Muscle layer of colon (tissue), 2 donors: ENCODE measurements at regions not wholly inside any gene's neighbourhood (a gene's known extent, or its start where the extent isn't known, plus 50 kb on each side); places are given as distances from the start of the nearest gene placed in this dataset.

ENCODE experiments used
- H3K27ac ChIP-seq: one replicate; pipeline ENCODE4 v1.7.0; 2013; ENCODE audit warnings: low read depth, mild to moderate bottlenecking, low read length, moderate library complexity
- H3K27me3 ChIP-seq, 2 donors: one replicate each; pipeline ENCODE4 v1.7.0; 2013; ENCODE audit warnings: low read length in 2 of 2, mild to moderate bottlenecking in 2 of 2; ENCODE audit not compliant: insufficient read depth in 2 of 2, control insufficient read depth in 1 of 2
- H3K36me3 ChIP-seq: one replicate; pipeline ENCODE4 v1.7.0; 2013; ENCODE audit warnings: mild to moderate bottlenecking, low read length; ENCODE audit not compliant: insufficient read depth
- H3K4me1 ChIP-seq: one replicate; pipeline ENCODE4 v1.7.0; 2013; ENCODE audit warnings: mild to moderate bottlenecking, low read length; ENCODE audit not compliant: insufficient read depth
- H3K4me3 ChIP-seq, 2 donors: one replicate each; pipeline ENCODE4 v1.7.0; 2013; ENCODE audit warnings: low read length in 2 of 2, low read depth in 1 of 2, mild to moderate bottlenecking in 1 of 2, moderate library complexity in 1 of 2
- H3K9ac ChIP-seq: one replicate; pipeline ENCODE4 v1.7.0; 2013; ENCODE audit warnings: low read length
- H3K9me3 ChIP-seq: one replicate; pipeline ENCODE4 v1.7.0; 2013; ENCODE audit warnings: mild to moderate bottlenecking, low read length
- donor health status: abdominal sarcoma.
- donor health status: Adenocarcinoma of cecum.

GRCh38 chr4:180398564-180398963, 1844.6 kb upstream of the TENM3 start:
- H3K4me1 ChIP-seq, result no peaks in the 10 kb centered on the region
- no peaks in the 10 kb centered on the region for H3K9me3 ChIP-seq
- H3K4me3 ChIP-seq, result no peak overlapping the region
- H3K27me3 ChIP-seq, result no peaks in the 10 kb centered on the region
- no peak overlapping the region for H3K9ac ChIP-seq
- no peak overlapping the region for H3K27ac ChIP-seq
- no peaks in the 10 kb centered on the region for H3K36me3 ChIP-seq

- Histone ChIP-seq H3K27me3 (no peaks in the 10 kb centered on the region), H3K36me3 (no peaks in the 10 kb centered on the region), H3K9me3 (no peaks in the 10 kb centered on the region), H3K9ac (no peak overlapping the region), H3K4me3 (no peak overlapping the region), H3K4me1 (no peaks in the 10 kb centered on the region), H3K27ac (no peak overlapping the region)
These were observed 1835.8 kb upstream of the TENM3 start for GRCh38 chr4:180407275-180407885.

DNA sequence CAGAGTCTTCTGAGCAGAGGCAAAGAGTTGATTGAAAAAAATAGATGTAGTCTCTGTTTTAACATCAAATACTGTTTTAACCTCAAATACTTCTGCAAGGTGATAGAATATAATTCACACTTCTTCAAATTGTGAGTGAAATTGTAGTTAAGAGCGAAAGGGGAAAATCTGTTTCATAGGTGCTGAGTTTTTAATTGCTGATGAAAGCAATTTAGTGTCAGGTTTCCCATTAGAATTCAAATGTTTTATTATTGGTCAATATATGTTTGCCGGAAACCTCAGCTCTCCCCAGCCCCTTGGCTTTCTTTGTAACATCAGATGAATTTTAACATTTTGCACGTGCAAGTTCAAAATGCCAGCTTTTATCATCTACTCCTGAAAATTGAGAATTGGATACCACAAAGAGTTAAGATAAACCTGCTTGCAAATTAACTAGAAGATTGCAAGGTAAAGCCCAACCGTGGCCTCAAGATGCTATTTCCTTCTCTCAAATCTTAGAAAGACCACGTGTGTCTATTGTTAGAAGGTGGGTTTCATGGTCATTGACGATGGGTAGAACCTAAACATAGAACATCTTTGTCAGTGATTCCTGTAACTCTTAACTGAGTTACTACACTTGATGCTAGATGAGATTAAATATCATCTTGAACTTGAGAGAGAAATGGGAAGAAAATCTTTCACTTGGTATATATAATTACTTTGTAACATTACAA, 1824.2 kb upstream of the TENM3 start:
- Histone ChIP-seq H3K9me3 (no peaks in the 10 kb centered on the region), H3K4me3 (no peak overlapping the region), H3K36me3 (no peaks in the 10 kb centered on the region), H3K27ac (no peak overlapping the region), H3K4me1 (no peaks in the 10 kb centered on the region), H3K9ac (no peak overlapping the region), H3K27me3 (no peaks in the 10 kb centered on the region)

DNA sequence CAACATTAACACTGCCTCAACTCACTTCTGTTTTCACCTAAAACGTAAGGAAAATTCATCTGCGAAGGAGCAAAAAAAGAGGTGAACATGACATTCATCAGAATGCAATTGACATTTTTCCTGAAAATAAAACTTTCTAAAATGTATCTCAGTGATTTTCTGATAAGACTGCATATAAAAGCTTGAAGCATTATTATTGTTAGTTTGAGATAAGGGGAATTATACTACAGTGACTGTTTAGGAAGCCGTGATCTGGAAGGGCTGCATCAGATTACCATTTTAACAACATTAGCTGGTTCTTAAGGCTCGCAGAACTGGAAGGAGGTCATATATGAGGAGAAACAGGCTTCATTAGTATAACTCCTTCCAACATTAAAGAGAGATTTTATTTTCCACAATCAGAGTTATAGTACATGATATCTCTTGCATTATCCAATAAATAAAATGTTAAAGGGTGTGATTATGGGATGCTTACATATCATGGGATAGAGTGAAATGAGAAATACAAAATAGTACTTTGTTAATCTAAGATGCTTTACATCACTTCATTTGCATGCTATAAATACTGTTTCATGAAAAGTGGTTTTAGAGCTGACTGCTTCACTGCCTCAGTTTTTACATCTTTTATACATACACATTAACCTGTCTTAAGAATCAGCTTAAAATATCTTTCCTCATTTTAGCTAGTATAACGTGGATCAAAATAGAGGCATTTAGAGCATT, 1820.1 kb upstream of the TENM3 start:
- no peak overlapping the region for H3K27ac ChIP-seq
- H3K27me3 ChIP-seq, result no peaks in the 10 kb centered on the region
- no peak overlapping the region for H3K9ac ChIP-seq
- H3K4me1 ChIP-seq, result no peaks in the 10 kb centered on the region
- H3K4me3 ChIP-seq, result no peak overlapping the region
- no peaks in the 10 kb centered on the region for H3K9me3 ChIP-seq
- no peaks in the 10 kb centered on the region for H3K36me3 ChIP-seq

GRCh38 chr4:180423712-180424057, 1819.5 kb upstream of the TENM3 start:
- no peaks in the 10 kb centered on the region for H3K4me1 ChIP-seq
- no peaks in the 10 kb centered on the region for H3K27me3 ChIP-seq
- H3K36me3 ChIP-seq, result no peaks in the 10 kb centered on the region
- no peak overlapping the region for H3K9ac ChIP-seq
- no peaks in the 10 kb centered on the region for H3K9me3 ChIP-seq
- H3K27ac ChIP-seq, result no peak overlapping the region
- H3K4me3 ChIP-seq, result no peak overlapping the region

GRCh38 chr4:180426938-180427337, 1816.3 kb upstream of the TENM3 start:
- H3K4me1 ChIP-seq, result no peaks in the 10 kb centered on the region
- no peak overlapping the region for H3K4me3 ChIP-seq
- H3K9me3 ChIP-seq, result no peaks in the 10 kb centered on the region
- no peaks in the 10 kb centered on the region for H3K36me3 ChIP-seq
- H3K27me3 ChIP-seq, result no peaks in the 10 kb centered on the region
- H3K9ac ChIP-seq, result no peak overlapping the region
- H3K27ac ChIP-seq, result no peak overlapping the region

DNA sequence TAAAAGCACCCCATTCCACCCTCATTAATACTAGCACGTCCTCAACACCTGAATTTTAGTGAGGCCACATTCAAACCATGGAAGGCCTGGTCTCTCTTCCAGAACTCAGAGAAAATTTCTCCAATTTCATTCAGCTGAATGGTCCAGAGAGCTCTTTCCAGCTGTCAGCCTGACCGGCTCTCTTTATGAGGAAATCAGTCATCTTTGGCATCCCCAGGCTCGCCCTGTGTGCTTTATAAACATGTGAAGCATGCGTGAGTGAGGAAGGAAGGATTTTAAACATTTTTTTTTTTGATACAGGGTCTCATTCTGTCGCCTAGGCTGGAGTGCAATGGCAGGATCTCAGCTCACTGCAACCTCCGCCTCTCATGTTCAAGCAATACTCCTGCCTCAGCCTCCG, 1812.9 kb upstream of the TENM3 start:
- H3K27ac ChIP-seq, result no peak overlapping the region
- H3K36me3 ChIP-seq, result no peaks in the 10 kb centered on the region
- H3K27me3 ChIP-seq, result no peaks in the 10 kb centered on the region
- no peak overlapping the region for H3K4me3 ChIP-seq
- no peak overlapping the region for H3K9ac ChIP-seq
- no peaks in the 10 kb centered on the region for H3K4me1 ChIP-seq
- no peaks in the 10 kb centered on the region for H3K9me3 ChIP-seq

GRCh38 chr4:180434131-180434895, 1808.9 kb upstream of the TENM3 start:
- Histone ChIP-seq H3K4me3 (no peak overlapping the region), H3K36me3 (no peaks in the 10 kb centered on the region), H3K9ac (no peak overlapping the region), H3K4me1 (no peaks in the 10 kb centered on the region), H3K27me3 (no peaks in the 10 kb centered on the region), H3K9me3 (no peaks in the 10 kb centered on the region), H3K27ac (no peak overlapping the region)

- Histone ChIP-seq H3K27ac (no peak overlapping the region), H3K27me3 (no peaks in the 10 kb centered on the region), H3K4me1 (no peaks in the 10 kb centered on the region), H3K36me3 (no peaks in the 10 kb centered on the region), H3K9me3 (no peaks in the 10 kb centered on the region), H3K9ac (no peak overlapping the region), H3K4me3 (no peak overlapping the region)
These were observed 1806.8 kb upstream of the TENM3 start for GRCh38 chr4:180436361-180436760.

DNA sequence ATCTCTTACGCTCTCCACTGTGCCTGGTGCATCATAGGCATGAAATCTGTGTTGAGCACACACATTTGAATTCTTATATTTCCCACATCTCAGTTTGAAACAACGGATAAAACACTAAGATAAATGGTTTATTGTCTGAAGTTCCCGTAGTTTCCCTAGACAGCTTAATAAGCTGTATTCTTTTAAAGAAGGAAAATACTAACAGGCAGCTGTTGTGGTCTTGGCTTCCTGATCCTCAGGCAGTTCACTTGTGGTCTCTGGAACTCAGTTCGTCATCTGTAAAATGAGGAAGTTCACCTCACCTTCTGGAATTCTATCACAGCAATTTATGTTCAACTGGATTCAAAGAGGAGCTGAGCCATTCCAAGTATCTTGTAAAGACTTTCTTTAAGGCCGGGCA, 1805.6 kb upstream of the TENM3 start:
- Histone ChIP-seq H3K27ac (no peak overlapping the region), H3K4me3 (no peak overlapping the region), H3K9me3 (no peaks in the 10 kb centered on the region), H3K36me3 (no peaks in the 10 kb centered on the region), H3K27me3 (no peaks in the 10 kb centered on the region), H3K4me1 (no peaks in the 10 kb centered on the region), H3K9ac (no peak overlapping the region)

- H3K4me1 ChIP-seq, result no peaks in the 10 kb centered on the region
- no peaks in the 10 kb centered on the region for H3K9me3 ChIP-seq
- H3K4me3 ChIP-seq, result no peak overlapping the region
- no peaks in the 10 kb centered on the region for H3K27me3 ChIP-seq
- H3K36me3 ChIP-seq, result no peaks in the 10 kb centered on the region
- H3K27ac ChIP-seq, result no peak overlapping the region
- no peak overlapping the region for H3K9ac ChIP-seq
These were observed 1794.9 kb upstream of the TENM3 start for GRCh38 chr4:180448306-180448705.
